ENCODE measurements at regions not wholly inside any gene's neighbourhood (a gene's known extent, or its start where the extent isn't known, plus 50 kb on each side); places are given as distances from the start of the nearest gene placed in this dataset.

DNA sequence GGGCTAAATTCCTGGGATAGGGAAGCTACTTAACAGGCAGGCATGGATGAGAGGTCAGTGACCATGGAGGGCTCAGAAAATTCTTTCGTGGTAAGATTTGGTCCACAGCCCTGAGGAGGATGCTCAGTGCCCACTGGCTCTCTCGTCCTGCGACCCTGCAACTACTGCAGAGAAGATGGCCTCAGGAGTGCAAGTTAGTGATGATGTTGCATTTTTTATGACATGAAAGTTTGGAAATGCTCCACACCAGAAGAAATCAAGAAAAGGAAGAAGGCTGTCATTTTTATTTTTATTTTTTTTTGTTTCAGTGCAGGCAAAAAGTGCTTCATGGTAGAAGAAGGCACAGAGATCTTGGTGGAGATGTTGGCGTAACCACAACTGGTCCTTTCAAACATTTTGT is 238.6 kb upstream of the PARD3B start:
- no peak for TF ChIP-seq CTCF (IDR thresholded peaks at IDR 0.05 in 2 of 3, conservative IDR thresholded peaks at IDR 0.05 in 1 of 3; ENCODE audit: borderline replicate concordance in 1 of 3, insufficient read depth in 1 of 3, low read depth in 2 of 3, low read length in 2 of 3)
- no peak for TF ChIP-seq POLR2A (IDR thresholded peaks at IDR 0.05; ENCODE audit: borderline replicate concordance, extremely low read depth, insufficient read depth, insufficient read length)
- no peak for TF ChIP-seq ZNF274 (IDR thresholded peaks at IDR 0.05; ENCODE audit: low read depth, low read length)
